Suprapubic skin (tissue), 4 donors: ENCODE measurements at regions not wholly inside any gene's neighbourhood (a gene's known extent, or its start where the extent isn't known, plus 50 kb on each side); places are given as distances from the start of the nearest gene placed in this dataset.

Source experiments
- DNase-seq, 2 donors: peaks; one replicate each; pipeline ENCODE4 v3.0.0-alpha.2; 2019; ENCODE audit warnings: low spot score in 2 of 2
- H3K27ac ChIP-seq: fragments of 200-600 bp; sonication (generic); one replicate; pipeline ENCODE4 v1.5.1; 2019
- H3K27me3 ChIP-seq: fragments of 200-600 bp; sonication (generic); one replicate; pipeline ENCODE4 v1.5.1; 2019
- H3K36me3 ChIP-seq: fragments of 200-600 bp; sonication (generic); one replicate; pipeline ENCODE4 v1.5.1; 2019
- H3K4me1 ChIP-seq: fragments of 200-600 bp; sonication (generic); one replicate; pipeline ENCODE4 v1.5.1; 2019
- H3K4me3 ChIP-seq: fragments of 200-600 bp; sonication (generic); one replicate; pipeline ENCODE4 v1.5.1; 2019; ENCODE audit warnings: mild to moderate bottlenecking
- H3K9me3 ChIP-seq: fragments of 200-600 bp; sonication (generic); one replicate; pipeline ENCODE4 v1.5.1; 2019
- EP300 ChIP-seq: sonication (generic); formaldehyde crosslinking; IDR thresholded peaks from one replicate; pipeline ENCODE4 v1.6.1; 2017; ENCODE audit warnings: antibody characterized with exemption
- POLR2A ChIP-seq, 2 donors: fragments of 450-650 bp; IDR thresholded peaks; one replicate each; pipeline ENCODE4 v1.6.1; 2017; ENCODE audit warnings: antibody characterized with exemption in 2 of 2, mild to moderate bottlenecking in 2 of 2, moderate library complexity in 2 of 2
- POLR2AphosphoS5 ChIP-seq, 3 donors: sonication (generic); formaldehyde crosslinking; IDR thresholded peaks; one replicate each; pipeline ENCODE4 v1.6.1; 2017; ENCODE audit warnings: antibody characterized with exemption in 3 of 3
- WGBS: methylation state at CpG from one replicate; pipeline ENCODE4 v1.1.5; 2018; 5-methylcytosine and 5-hydroxymethylcytosine counted together
- TF ChIP-seq, protein P1 (sequence below), 2 donors: fragments of 200-600 bp in 1 of 2; fragments of 450-650 bp in 1 of 2; sonication (generic) in 1 of 2; IDR thresholded peaks; one replicate each; pipeline ENCODE4 v1.5.1; 2016 to 2019; ENCODE audit warnings: antibody characterized with exemption in 2 of 2, mild to moderate bottlenecking in 1 of 2, moderate library complexity in 1 of 2

DNA sequence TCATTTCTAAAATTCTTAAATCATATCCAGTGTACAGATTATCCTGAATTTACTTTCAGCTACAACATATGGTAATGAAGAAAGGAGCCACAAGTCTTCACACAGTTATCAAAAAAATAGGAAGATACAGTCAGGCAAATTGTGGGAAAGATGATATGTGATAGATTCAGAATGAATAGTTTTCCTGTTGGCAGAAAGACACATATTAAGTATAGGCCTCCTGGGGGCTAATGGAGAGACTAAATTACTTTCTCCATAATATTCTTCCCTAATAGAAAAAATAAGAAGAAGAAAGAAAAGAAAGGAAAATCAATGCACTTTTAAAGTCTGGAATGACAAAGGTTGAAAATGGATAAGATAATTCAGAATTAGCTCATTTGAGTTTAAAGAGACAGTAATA, 2073.5 kb downstream of the LRRC4C start:
- DNase-seq, result no peak
- Histone ChIP-seq H3K27ac (no peak overlapping the region), H3K36me3 (no peaks in the 10 kb centered on the region), H3K27me3 (no peaks in the 10 kb centered on the region), H3K4me3 (no peak overlapping the region), H3K4me1 (no peaks in the 10 kb centered on the region), H3K9me3 (no peaks in the 10 kb centered on the region)
- TF ChIP-seq POLR2A (IDR thresholded peaks at IDR 0.05) (no peak), EP300 (no peak), POLR2AphosphoS5 (IDR thresholded peaks at IDR 0.05) (no peak)
- TF ChIP-seq, protein P1, sequence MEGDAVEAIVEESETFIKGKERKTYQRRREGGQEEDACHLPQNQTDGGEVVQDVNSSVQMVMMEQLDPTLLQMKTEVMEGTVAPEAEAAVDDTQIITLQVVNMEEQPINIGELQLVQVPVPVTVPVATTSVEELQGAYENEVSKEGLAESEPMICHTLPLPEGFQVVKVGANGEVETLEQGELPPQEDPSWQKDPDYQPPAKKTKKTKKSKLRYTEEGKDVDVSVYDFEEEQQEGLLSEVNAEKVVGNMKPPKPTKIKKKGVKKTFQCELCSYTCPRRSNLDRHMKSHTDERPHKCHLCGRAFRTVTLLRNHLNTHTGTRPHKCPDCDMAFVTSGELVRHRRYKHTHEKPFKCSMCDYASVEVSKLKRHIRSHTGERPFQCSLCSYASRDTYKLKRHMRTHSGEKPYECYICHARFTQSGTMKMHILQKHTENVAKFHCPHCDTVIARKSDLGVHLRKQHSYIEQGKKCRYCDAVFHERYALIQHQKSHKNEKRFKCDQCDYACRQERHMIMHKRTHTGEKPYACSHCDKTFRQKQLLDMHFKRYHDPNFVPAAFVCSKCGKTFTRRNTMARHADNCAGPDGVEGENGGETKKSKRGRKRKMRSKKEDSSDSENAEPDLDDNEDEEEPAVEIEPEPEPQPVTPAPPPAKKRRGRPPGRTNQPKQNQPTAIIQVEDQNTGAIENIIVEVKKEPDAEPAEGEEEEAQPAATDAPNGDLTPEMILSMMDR (IDR thresholded peaks at IDR 0.05), result no peak

DNA sequence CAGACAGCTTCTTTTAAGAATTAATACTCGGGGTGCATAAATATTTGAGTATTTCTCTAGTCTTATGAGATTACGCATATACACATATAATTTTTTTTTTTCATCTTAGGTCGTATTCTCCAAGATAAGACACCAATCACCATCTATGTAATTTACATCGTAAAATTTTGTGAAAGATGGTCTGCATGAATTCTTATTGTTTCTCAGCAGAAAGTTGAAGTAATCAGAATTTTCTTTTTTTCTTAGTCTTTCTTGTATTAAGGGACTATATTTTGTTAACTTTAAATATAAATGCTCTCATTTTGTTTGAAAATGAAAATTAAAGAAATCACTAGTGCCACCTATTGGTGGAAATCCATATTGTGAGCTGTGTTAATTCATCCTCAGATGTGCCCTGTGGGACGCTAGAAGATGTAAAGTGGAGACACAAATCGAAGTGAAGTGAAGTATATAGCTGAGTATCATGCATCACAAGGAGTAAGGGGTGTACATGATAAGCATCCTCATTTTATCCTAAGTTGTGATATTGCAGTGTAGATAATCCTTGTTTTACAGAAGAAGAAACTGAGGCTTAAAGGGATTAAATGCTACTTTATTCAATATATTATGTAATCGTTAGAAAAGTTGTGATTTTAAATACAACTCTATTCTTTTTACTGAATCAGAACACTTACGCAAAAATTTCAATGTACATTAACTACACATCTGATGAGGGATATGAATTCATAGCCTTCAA, 2084.3 kb downstream of the LRRC4C start:
- DNase-seq, result no peak
- 56% methylated on average over 8 of the region's 8 CpGs for WGBS
- TF ChIP-seq, protein P1 (IDR thresholded peaks at IDR 0.05), result peak in 1 of 2 donors; percentile 40
- TF ChIP-seq POLR2AphosphoS5 (IDR thresholded peaks at IDR 0.05), result no peak
- TF ChIP-seq POLR2A (IDR thresholded peaks at IDR 0.05), result no peak
- no peaks in the 10 kb centered on the region for H3K4me1 ChIP-seq
- H3K27ac ChIP-seq, result no peak overlapping the region
- no peaks in the 10 kb centered on the region for H3K9me3 ChIP-seq
- H3K36me3 ChIP-seq, result no peaks in the 10 kb centered on the region
- H3K4me3 ChIP-seq, result no peak overlapping the region
- no peaks in the 10 kb centered on the region for H3K27me3 ChIP-seq

DNA sequence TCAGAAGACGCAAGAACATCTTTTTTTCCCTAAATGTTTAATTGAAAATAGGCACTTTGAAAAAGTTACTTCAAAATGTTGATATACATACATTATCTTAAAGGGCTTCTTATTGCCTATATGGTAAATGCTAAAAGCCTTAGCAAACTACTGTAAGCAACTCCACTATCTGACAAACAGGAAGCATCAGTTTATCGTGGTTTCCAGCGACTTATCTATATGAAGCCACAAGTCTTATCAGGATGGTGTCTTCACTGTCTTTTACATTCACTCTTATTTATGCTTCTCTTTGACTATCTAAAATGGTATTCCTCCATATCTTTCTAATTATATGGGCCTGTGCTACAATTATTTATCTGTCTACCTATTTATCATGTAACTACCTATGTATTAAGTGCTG, 2091.9 kb downstream of the LRRC4C start:
- Histone ChIP-seq H3K36me3 (no peaks in the 10 kb centered on the region), H3K4me3 (no peak overlapping the region), H3K27me3 (no peaks in the 10 kb centered on the region), H3K9me3 (no peaks in the 10 kb centered on the region), H3K27ac (no peak overlapping the region), H3K4me1 (no peaks in the 10 kb centered on the region)
- no peak for DNase-seq
- TF ChIP-seq EP300 (no peak), POLR2AphosphoS5 (IDR thresholded peaks at IDR 0.05) (no peak), POLR2A (IDR thresholded peaks at IDR 0.05) (no peak)
- TF ChIP-seq, protein P1 (IDR thresholded peaks at IDR 0.05), result no peak
- WGBS, result 81% methylated on average over 3 of the region's 3 CpGs

DNA sequence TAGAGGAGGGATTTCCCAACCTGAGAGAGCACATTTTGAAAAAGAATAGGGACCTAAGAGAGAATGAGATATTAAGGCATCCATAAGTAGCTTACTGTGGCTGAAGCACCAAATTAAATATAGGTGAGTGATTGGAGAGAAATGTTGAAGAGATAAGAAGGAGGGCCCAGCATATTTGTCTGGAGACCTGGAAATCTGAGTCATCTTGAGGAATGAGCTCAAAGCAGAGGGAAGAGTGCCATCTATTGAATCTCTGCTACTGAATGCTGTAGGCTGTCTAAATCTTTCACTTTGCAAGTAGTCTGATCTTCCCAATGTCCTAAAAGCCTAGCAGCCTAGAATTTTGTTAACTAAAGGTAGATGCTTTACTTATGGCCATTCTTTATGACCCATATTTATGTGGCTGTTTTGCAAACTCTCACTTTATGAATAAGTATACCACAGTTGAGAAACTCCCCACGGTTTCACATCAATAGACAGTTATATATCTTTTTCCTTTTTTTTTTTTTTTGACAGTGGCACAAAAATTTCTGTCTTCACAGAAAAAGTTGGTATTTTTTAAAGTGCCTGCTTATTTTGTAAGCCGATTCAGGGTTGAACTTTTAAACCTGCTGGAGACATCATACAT, 2093.5 kb downstream of the LRRC4C start:
- H3K36me3 ChIP-seq, result no peaks in the 10 kb centered on the region

DNA sequence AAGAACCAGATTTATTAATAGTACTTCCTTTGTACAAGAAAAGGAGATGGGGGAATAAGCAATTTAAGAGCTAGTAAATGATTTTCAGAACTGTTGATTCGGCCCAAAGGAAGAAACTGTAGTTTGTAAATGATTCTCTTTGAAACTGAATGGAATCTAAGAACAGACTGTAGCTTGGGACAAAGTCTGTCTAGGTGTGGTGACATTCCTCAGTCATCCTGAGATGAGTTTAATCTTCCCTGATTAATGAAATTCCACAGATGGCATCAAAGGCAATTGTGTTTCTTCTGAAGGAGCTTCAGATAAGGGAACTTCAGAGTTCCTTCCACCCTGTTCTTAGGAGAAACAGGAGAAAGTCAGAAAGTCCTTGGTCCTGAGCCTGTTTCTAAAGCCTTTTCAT, 2095.9 kb downstream of the LRRC4C start:
- Histone ChIP-seq H3K27ac (no peak overlapping the region), H3K36me3 (no peaks in the 10 kb centered on the region), H3K27me3 (no peaks in the 10 kb centered on the region), H3K9me3 (no peaks in the 10 kb centered on the region), H3K4me3 (no peak overlapping the region), H3K4me1 (no peaks in the 10 kb centered on the region)
- WGBS, result 51% methylated on average over 1 of the region's 1 CpG
- TF ChIP-seq POLR2AphosphoS5 (IDR thresholded peaks at IDR 0.05) (no peak), EP300 (no peak), POLR2A (IDR thresholded peaks at IDR 0.05) (no peak)
- TF ChIP-seq, protein P1 (IDR thresholded peaks at IDR 0.05), result no peak
- no peak for DNase-seq

More for the DNA sequence above, 2093.5 kb downstream of the LRRC4C start:
- Histone ChIP-seq H3K27me3 (no peaks in the 10 kb centered on the region), H3K4me3 (no peak overlapping the region), H3K9me3 (no peaks in the 10 kb centered on the region), H3K27ac (no peak overlapping the region), H3K4me1 (no peaks in the 10 kb centered on the region)
- 43% methylated on average over 2 of the region's 2 CpGs for WGBS
- no peak for TF ChIP-seq POLR2A (IDR thresholded peaks at IDR 0.05)
- TF ChIP-seq POLR2AphosphoS5 (IDR thresholded peaks at IDR 0.05), result no peak
- TF ChIP-seq EP300, result no peak
- TF ChIP-seq, protein P1 (IDR thresholded peaks at IDR 0.05), result no peak
- no peak for DNase-seq
